HepG2 (cell line): ENCODE measurements at regions not wholly inside any gene's neighbourhood (a gene's known extent, or its start where the extent isn't known, plus 50 kb on each side); places are given as distances from the start of the nearest gene placed in this dataset.

ENCODE experiments used
- ATAC-seq: fragments of 200-7000 bp; cut with Tn5 transposase; 3 replicates; pipeline ENCODE4 v1.9.1; 2020; ENCODE audit warnings: mild to moderate bottlenecking, moderate library complexity
- BruUV-seq: library from RNA; stranded (reverse); fragments of 400-500 nt; replicated peaks from 2 replicates; lab custom pipeline; 2021; lab: Mats Ljungman, UMichigan
- CTCF ChIA-PET: fragments of 300-600 bp; formaldehyde crosslinking; extraction: SDS; loops from one replicate; lab custom pipeline; 2021; ENCODE audit warnings: low total read pairs, inconsistent platforms, low intra/inter-chr PET ratio; lab: Yijun Ruan, JAX
- POLR2A ChIA-PET: fragments of 350-600 bp; sonication (Branson Sonifier 250); formaldehyde crosslinking; loops from one replicate; lab custom pipeline; 2020; ENCODE audit warnings: antibody characterized with exemption, inconsistent platforms; lab: Yijun Ruan, JAX
- DNase-seq: peaks from one replicate; pipeline ENCODE4 v3.0.0-alpha.2; 2015; ENCODE audit warnings: low spot score
- FAIRE-seq: peaks from 3 replicates; lab custom pipeline; 2011; peaks lifted over from hg19 to GRCh38; lab: Jason Lieb, UNC
- H2AFZ ChIP-seq: one replicate; pipeline ENCODE4 v1.6.1; 2011; ENCODE audit warnings: low read length, inconsistent platforms
- H3K27ac ChIP-seq: fragments of 300-600 bp; 3 replicates; pipeline ENCODE4 v1.8.0; 2011; ENCODE audit warnings: mixed run types, mild to moderate bottlenecking, mixed read lengths, low read length, inconsistent platforms; ENCODE audit not compliant: insufficient read depth; ENCODE audit errors: extremely low read length
- H3K27me3 ChIP-seq, 2 experiments: fragments of 200-600 bp in 1 of 2; 2 replicates in 1 of 2; 3 replicates in 1 of 2; pipeline versions ENCODE4 v1.6.0 to v1.8.0; 2011; ENCODE audit warnings: low read length in 2 of 2, mild to moderate bottlenecking in 2 of 2, moderate library complexity in 2 of 2, inconsistent platforms in 1 of 2; ENCODE audit not compliant: insufficient read depth in 2 of 2, control insufficient read depth in 1 of 2
- H3K36me3 ChIP-seq, 2 experiments: fragments of 200-600 bp in 1 of 2; replicated peaks in 1 of 2; 2 replicates in 1 of 2; 3 replicates in 1 of 2; pipeline versions ENCODE4 v1.5.1 to v1.8.0; 2011; ENCODE audit warnings: low read length in 2 of 2, inconsistent platforms in 1 of 2; ENCODE audit not compliant: insufficient read depth in 2 of 2, control insufficient read depth in 1 of 2
- H3K4me1 ChIP-seq: 2 replicates; pipeline ENCODE4 v1.5.1; 2012; ENCODE audit warnings: low read length, inconsistent platforms; ENCODE audit not compliant: insufficient read depth
- H3K4me2 ChIP-seq: 2 replicates; pipeline ENCODE4 v1.6.0; 2011; ENCODE audit warnings: low read depth, low read length, inconsistent platforms
- H3K4me3 ChIP-seq, 3 experiments: fragments of 200-600 bp in 1 of 3; sonication (generic), shearing (Covaris generic) in 1 of 3; replicated peaks in 1 of 3; 2 replicates each; pipeline ENCODE4 v1.5.1; 2011 to 2016; ENCODE audit warnings: low read length in 3 of 3, inconsistent platforms in 2 of 3, low read depth in 2 of 3, mild to moderate bottlenecking in 2 of 3, control low read depth in 1 of 3, mixed read lengths in 1 of 3; ENCODE audit not compliant: insufficient read depth in 1 of 3
- H3K79me2 ChIP-seq: one replicate; pipeline ENCODE4 v1.6.1; 2011; ENCODE audit warnings: low read length, inconsistent platforms; ENCODE audit not compliant: insufficient read depth
- H3K9ac ChIP-seq: 2 replicates; pipeline ENCODE4 v1.6.0; 2011; ENCODE audit warnings: mild to moderate bottlenecking, low read depth, low read length, inconsistent platforms; ENCODE audit not compliant: insufficient read depth
- H3K9me3 ChIP-seq: 2 replicates; pipeline ENCODE4 v1.5.1; 2012; ENCODE audit warnings: mild to moderate bottlenecking, low read length
- H4K20me1 ChIP-seq: 2 replicates; pipeline ENCODE4 v1.6.0; 2011; ENCODE audit warnings: inconsistent platforms, mild to moderate bottlenecking, low read length, moderate library complexity; ENCODE audit not compliant: insufficient read depth
- BORCS8-MEF2B ChIP-seq: sonication (generic); formaldehyde crosslinking; IDR thresholded peaks from 2 replicates; pipeline ENCODE4 v1.8.0; 2022; ENCODE audit warnings: mild to moderate bottlenecking, missing genetic modification reagents
- PTBP1 ChIP-seq: fragments of 200-400 bp; formaldehyde crosslinking; IDR thresholded peaks from 2 replicates; pipeline ENCODE4 v1.6.1; 2018; ENCODE audit warnings: low read length, low read depth; ENCODE audit not compliant: poor library complexity, severe bottlenecking
- RORA ChIP-seq: sonication (generic); formaldehyde crosslinking; IDR thresholded peaks from 2 replicates; pipeline ENCODE4 v1.5.0; 2020; ENCODE audit warnings: mild to moderate bottlenecking, missing genetic modification reagents, moderate library complexity
- RXRA ChIP-seq: sonication (generic); formaldehyde crosslinking; IDR thresholded peaks from 2 replicates; pipeline ENCODE4 v1.5.1; 2020; ENCODE audit warnings: missing genetic modification reagents
- TCF12 ChIP-seq, 2 experiments: fragments of 450-650 bp in 1 of 2; sonication (generic) in 1 of 2; formaldehyde crosslinking in 1 of 2; IDR thresholded peaks; 2 replicates each; pipeline versions ENCODE4 v1.6.1 to v1.8.0; 2017 to 2022; ENCODE audit warnings: antibody characterized with exemption in 1 of 2, mild to moderate bottlenecking in 1 of 2, missing genetic modification reagents in 1 of 2, moderate library complexity in 1 of 2
- TEAD2 ChIP-seq: sonication (generic); formaldehyde crosslinking; IDR thresholded peaks from 2 replicates; pipeline ENCODE4 v1.9.0; 2021; ENCODE audit warnings: missing genetic modification reagents
- TERF1 ChIP-seq: sonication (generic); formaldehyde crosslinking; IDR thresholded peaks from 2 replicates; pipeline ENCODE4 v1.8.0; 2022; ENCODE audit warnings: mild to moderate bottlenecking, missing genetic modification reagents, moderate library complexity
- XRCC5 ChIP-seq: fragments of 200-400 bp; formaldehyde crosslinking; optimal IDR thresholded peaks from 2 replicates; pipeline ENCODE3; 2017; ENCODE audit warnings: mild to moderate bottlenecking, low read length
- ZNF224 ChIP-seq: sonication (generic); formaldehyde crosslinking; IDR thresholded peaks from 2 replicates; pipeline ENCODE4 v1.5.0; 2020; ENCODE audit warnings: mild to moderate bottlenecking, missing genetic modification reagents
- ZNF335 ChIP-seq: sonication (generic); formaldehyde crosslinking; IDR thresholded peaks from 2 replicates; pipeline ENCODE4 v1.4.0; 2020; ENCODE audit warnings: missing genetic modification reagents
- WGBS: methylation state at CpG from one replicate; pipeline ENCODE4 v1.1.6; 2017; ENCODE audit warnings: low lambda C conversion rate; 5-methylcytosine and 5-hydroxymethylcytosine counted together
- in situ Hi-C: cut with HindIII; loops from 2 replicates; pipeline ENCODE4 v1.10.0; 2017; ENCODE audit warnings: low pct_unique_long_range_greater_than_20kb; ENCODE audit not compliant: extremely low pct_ligation_motif_present
- intact Hi-C: fragments of 100-400 bp; cut with micrococcal nuclease; formaldehyde crosslinking; loops from one replicate; pipeline ENCODE4 v1.10.0; 2022; ENCODE audit not compliant: unreplicated experiment
- TF ChIP-seq, protein P1 (sequence below): sonication (generic); formaldehyde crosslinking; IDR thresholded peaks from 2 replicates; pipeline ENCODE4 v1.8.0; 2022; ENCODE audit warnings: missing genetic modification reagents, low read depth, mild to moderate bottlenecking, borderline replicate concordance
- TF ChIP-seq, protein P2 (sequence below): sonication (generic); formaldehyde crosslinking; IDR thresholded peaks from 2 replicates; pipeline ENCODE4 v1.4.0; 2020; ENCODE audit warnings: low read depth, mild to moderate bottlenecking, missing genetic modification reagents
- TF ChIP-seq, protein P3 (sequence below): sonication (generic); formaldehyde crosslinking; IDR thresholded peaks from 2 replicates; pipeline ENCODE4 v1.4.0; 2020; ENCODE audit warnings: missing genetic modification reagents

DNA sequence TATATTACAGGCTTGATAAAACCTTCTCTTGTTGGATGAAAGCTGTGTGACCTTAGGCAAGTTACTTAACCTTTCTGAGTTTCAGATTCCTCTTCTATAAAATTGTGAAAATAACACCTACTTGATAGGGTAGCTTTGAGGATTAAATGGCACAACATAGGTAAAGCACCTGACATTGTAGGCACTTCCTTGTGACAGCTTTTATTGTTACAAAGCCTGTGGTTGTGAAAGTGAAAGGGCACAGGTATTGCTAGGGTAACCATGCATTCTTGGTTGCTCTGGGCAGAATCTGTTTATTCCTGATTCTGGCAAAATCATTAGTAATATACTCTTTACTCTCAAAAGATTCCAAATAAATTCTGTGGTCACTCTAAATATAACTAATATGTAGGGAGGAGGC, 493.4 kb downstream of the OLFM4 start:
- ChIA-PET CTCF (no interaction called here), POLR2A (no interaction called here)
- DNase-seq (no peak), ATAC-seq (no peak), FAIRE-seq (no peak)
- Histone ChIP-seq H3K27ac (no peak overlapping the region), H3K4me1 (no peaks in the 10 kb centered on the region), H2AFZ (no peak overlapping the region), H3K9me3 (peaks cover 76% of the 10 kb centered on the region), H3K27me3 (no peaks in the 10 kb centered on the region), H4K20me1 (no peaks in the 10 kb centered on the region), H3K4me3 (no peak overlapping the region), H3K79me2 (no peaks in the 10 kb centered on the region), H3K36me3 (no peaks in the 10 kb centered on the region), H3K4me2 (no peak overlapping the region), H3K9ac (no peak overlapping the region)
- TF ChIP-seq ZNF224 (CRISPR knock-in tag): no peak
- BruUV-seq: no TSS peak
- in situ Hi-C loops (no loop called here), intact Hi-C loops (no loop called here)

GRCh38 chr13:53537586-53537985, 509.0 kb downstream of the OLFM4 start:
- POLR2A ChIA-PET: no interaction called here
- DNase-seq: no peak
- BruUV-seq: no TSS peak
- Histone ChIP-seq H3K9me3 (peaks cover 53% of the 10 kb centered on the region), H3K4me3 (no peak overlapping the region), H3K4me2 (no peak overlapping the region), H4K20me1 (no peaks in the 10 kb centered on the region), H2AFZ (no peak overlapping the region), H3K27me3 (no peaks in the 10 kb centered on the region), H3K27ac (no peak overlapping the region), H3K79me2 (no peaks in the 10 kb centered on the region), H3K4me1 (no peaks in the 10 kb centered on the region), H3K9ac (no peak overlapping the region), H3K36me3 (no peaks in the 10 kb centered on the region)
- intact Hi-C loops: no loop called here
- CTCF ChIA-PET: no interaction called here
- FAIRE-seq: no peak
- in situ Hi-C loops: no loop called here
- no peak for ATAC-seq
- WGBS: 7% methylated on average over 1 of the region's 1 CpG
- TF ChIP-seq XRCC5 (no peak), RORA (CRISPR knock-in tag) (no peak), TERF1 (CRISPR knock-in tag) (no peak), RXRA (no peak), BORCS8-MEF2B (CRISPR knock-in tag) (no peak), ZNF335 (CRISPR knock-in tag) (no peak), PTBP1 (no peak), TCF12 (IDR thresholded peaks at IDR 0.05) (no peak), TCF12 (CRISPR knock-in tag; IDR thresholded peaks at IDR 0.05) (no peak), TEAD2 (no peak)
- TF ChIP-seq, protein P1, sequence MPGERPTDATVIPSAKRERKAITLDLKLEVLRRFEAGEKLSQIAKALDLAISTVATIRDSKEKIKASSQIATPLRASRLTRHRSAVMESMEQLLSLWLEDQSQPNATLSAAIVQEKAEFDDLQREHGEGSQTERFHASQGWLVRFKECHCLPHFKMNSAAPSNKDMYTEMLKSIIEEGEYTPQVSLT (CRISPR knock-in tag): no peak
- TF ChIP-seq, protein P2, sequence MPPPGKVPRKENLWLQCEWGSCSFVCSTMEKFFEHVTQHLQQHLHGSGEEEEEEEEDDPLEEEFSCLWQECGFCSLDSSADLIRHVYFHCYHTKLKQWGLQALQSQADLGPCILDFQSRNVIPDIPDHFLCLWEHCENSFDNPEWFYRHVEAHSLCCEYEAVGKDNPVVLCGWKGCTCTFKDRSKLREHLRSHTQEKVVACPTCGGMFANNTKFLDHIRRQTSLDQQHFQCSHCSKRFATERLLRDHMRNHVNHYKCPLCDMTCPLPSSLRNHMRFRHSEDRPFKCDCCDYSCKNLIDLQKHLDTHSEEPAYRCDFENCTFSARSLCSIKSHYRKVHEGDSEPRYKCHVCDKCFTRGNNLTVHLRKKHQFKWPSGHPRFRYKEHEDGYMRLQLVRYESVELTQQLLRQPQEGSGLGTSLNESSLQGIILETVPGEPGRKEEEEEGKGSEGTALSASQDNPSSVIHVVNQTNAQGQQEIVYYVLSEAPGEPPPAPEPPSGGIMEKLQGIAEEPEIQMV (CRISPR knock-in tag): no peak
- TF ChIP-seq, protein P3, sequence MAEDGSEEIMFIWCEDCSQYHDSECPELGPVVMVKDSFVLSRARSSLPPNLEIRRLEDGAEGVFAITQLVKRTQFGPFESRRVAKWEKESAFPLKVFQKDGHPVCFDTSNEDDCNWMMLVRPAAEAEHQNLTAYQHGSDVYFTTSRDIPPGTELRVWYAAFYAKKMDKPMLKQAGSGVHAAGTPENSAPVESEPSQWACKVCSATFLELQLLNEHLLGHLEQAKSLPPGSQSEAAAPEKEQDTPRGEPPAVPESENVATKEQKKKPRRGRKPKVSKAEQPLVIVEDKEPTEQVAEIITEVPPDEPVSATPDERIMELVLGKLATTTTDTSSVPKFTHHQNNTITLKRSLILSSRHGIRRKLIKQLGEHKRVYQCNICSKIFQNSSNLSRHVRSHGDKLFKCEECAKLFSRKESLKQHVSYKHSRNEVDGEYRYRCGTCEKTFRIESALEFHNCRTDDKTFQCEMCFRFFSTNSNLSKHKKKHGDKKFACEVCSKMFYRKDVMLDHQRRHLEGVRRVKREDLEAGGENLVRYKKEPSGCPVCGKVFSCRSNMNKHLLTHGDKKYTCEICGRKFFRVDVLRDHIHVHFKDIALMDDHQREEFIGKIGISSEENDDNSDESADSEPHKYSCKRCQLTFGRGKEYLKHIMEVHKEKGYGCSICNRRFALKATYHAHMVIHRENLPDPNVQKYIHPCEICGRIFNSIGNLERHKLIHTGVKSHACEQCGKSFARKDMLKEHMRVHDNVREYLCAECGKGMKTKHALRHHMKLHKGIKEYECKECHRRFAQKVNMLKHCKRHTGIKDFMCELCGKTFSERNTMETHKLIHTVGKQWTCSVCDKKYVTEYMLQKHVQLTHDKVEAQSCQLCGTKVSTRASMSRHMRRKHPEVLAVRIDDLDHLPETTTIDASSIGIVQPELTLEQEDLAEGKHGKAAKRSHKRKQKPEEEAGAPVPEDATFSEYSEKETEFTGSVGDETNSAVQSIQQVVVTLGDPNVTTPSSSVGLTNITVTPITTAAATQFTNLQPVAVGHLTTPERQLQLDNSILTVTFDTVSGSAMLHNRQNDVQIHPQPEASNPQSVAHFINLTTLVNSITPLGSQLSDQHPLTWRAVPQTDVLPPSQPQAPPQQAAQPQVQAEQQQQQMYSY (CRISPR knock-in tag): no peak
